GM23248 (cell line): ENCODE measurements at regions not wholly inside any gene's neighbourhood (a gene's known extent, or its start where the extent isn't known, plus 50 kb on each side); places are given as distances from the start of the nearest gene placed in this dataset.

Experiments
- EZH2 ChIP-seq: fragments of 200-600 bp; sonication (generic); IDR thresholded peaks from 2 replicates; pipeline ENCODE4 v1.6.1; 2018; ENCODE audit warnings: antibody characterized with exemption, mild to moderate bottlenecking; ENCODE audit not compliant: insufficient read depth, poor library complexity, severe bottlenecking
- EZH2phosphoT487 ChIP-seq: fragments of 200-600 bp; sonication (generic); IDR thresholded peaks from 2 replicates; pipeline ENCODE4 v1.6.1; 2018; ENCODE audit warnings: antibody characterized with exemption, moderate library complexity, mild to moderate bottlenecking, low read depth; ENCODE audit not compliant: insufficient read depth

DNA sequence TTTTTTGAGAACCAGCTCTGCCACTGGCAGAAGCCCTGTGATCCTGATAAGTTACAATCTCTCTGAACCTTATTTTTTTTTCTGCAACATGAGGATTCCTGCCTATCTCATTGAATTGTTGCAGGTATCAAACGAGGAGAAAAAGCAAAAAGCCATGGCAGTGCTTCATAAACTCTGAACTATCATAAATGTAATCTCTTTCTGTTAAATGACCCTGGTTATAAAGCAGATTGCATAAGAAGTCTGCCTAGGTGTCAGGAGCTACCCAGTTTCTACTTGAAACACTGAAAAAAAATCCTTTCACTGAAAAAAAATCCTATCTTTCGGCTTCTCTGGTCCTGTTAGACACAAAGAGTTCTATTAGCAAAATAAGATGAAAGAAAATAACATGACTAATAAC lies 172.7 kb downstream of the FAM43A start:
- no peak for TF ChIP-seq EZH2
- TF ChIP-seq EZH2phosphoT487 = no peak
